VCaP (cell line): ENCODE measurements at regions not wholly inside any gene's neighbourhood (a gene's known extent, or its start where the extent isn't known, plus 50 kb on each side); places are given as distances from the start of the nearest gene placed in this dataset.

Experiments used
- H3K27ac ChIP-seq: fragments of 450-650 bp; 2 replicates; pipeline ENCODE4 v1.5.1; 2017
- TF ChIP-seq, protein P1 (sequence below): fragments of 450-650 bp; conservative IDR thresholded peaks from 2 replicates; pipeline ENCODE4 v1.5.1; 2017; ENCODE audit warnings: mild to moderate bottlenecking, moderate library complexity

DNA sequence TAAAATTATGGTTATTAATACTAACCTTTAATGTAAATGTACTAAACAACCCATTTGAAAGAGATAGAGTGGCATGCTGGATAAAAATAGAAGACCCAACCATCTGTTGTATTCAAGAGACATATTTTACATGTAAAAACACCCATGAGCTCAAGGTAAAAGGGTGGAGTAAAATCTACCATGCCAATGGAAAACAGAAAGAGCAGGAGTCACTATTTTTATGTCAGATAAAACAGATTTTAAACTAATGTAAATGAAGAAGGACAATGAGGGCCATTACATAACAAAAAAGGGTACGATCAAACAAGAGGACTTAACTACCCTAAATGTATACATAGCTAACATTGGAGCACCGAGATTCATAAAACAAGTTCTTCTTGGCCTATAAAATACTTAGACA is 66.3 kb downstream of the ITM2A start:
- TF ChIP-seq, protein P1, sequence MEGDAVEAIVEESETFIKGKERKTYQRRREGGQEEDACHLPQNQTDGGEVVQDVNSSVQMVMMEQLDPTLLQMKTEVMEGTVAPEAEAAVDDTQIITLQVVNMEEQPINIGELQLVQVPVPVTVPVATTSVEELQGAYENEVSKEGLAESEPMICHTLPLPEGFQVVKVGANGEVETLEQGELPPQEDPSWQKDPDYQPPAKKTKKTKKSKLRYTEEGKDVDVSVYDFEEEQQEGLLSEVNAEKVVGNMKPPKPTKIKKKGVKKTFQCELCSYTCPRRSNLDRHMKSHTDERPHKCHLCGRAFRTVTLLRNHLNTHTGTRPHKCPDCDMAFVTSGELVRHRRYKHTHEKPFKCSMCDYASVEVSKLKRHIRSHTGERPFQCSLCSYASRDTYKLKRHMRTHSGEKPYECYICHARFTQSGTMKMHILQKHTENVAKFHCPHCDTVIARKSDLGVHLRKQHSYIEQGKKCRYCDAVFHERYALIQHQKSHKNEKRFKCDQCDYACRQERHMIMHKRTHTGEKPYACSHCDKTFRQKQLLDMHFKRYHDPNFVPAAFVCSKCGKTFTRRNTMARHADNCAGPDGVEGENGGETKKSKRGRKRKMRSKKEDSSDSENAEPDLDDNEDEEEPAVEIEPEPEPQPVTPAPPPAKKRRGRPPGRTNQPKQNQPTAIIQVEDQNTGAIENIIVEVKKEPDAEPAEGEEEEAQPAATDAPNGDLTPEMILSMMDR, result no peak
- H3K27ac ChIP-seq, result no peak overlapping the region

DNA sequence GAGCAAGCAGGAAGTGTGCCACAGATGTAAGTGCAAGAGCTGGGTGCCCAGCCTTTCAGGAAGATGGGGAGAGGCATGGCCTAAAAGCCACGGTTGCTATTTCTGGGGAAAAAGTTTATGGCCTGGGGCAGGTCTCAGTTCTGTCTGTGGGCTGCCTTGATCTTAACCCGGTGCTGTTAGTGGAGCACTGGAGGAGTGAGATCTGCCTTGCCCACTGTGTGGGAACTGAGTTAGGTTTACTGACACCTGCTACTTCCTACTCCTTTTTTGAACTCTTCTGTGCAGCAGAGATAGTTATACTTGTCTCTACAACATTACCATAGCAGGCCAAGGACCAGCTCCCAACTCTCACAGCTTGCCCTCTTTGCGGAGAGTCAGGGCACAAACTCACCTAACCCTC is 76.5 kb downstream of the ITM2A start:
- H3K27ac ChIP-seq, result no peak overlapping the region
- TF ChIP-seq, protein P1, result no peak

DNA sequence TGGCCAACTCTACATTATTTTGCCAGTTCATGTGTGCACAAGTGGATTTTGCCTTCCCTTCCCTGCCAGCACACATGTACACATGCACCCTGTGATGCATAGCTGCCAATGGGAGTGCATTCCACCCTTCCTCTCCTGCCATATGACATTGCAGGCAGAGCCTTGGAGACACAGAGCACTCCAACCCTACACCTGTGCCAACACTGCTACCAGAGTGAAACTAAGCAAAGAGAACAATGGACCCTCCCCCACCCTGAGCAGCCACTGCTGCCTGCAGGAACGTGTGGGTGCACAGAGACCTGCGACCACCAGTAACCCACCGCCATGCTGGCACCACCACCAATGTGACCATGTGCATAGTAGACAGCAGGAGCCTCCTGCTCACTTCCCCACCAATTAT is 78.4 kb downstream of the ITM2A start:
- TF ChIP-seq, protein P1, result no peak
- no peak overlapping the region for H3K27ac ChIP-seq

DNA sequence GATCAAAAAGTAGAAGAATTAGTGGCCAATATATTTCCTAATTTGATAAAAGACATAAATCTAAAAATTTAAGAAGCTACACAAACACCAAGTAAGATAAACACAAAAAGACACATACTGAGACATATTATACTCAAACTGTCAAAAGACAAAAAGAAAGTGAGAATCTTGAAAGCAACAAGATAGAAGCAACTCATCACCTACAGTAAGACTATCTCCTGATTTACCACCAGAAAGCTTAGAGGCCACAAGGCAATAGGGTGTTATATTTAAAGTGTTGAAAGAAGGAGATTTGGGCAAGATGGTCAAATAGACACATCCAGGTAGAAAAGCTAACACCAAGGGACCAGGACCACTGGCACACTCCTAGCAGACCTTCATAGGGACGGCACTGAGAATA is 79.4 kb downstream of the ITM2A start:
- H3K27ac ChIP-seq, result no peak overlapping the region
- TF ChIP-seq, protein P1, result no peak

DNA sequence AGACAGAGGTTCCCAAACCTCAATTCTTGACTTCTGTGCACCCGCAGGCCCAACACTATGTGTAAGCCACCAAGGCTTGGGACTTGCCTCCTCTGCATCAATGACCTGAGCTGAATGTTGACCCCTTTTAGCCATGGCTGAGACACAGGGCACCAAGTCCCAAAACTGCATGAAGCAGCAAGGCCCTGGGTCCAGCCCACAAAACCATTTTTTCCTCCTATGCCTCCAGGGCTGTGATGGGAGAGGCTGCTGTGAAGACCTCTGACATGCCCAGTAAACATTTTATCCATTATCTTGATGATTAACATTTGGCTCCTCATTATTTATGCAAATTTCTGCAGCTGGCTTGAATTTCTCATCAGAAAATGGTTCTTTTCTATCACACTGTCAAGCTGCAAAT is 85.4 kb downstream of the ITM2A start:
- TF ChIP-seq, protein P1, result no peak
- H3K27ac ChIP-seq, result no peak overlapping the region

DNA sequence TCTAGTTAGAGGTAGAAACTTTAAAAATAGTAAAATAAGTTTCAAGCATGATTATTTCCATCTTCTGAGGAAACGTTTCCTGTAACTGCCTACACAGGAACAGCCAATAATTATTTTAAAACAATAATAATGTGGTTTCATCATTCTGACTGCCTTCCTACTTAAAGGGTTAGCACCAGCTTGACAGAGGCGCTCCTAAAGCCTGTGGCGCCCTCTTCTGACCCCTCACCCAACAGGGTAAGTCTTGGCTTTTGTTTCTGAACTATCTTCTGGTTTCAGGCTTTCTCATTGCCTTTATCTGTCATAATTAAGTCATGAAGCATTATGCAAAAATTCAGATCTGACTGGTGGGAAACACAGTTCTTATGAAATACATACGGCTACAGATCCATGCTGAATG is 96.7 kb downstream of the ITM2A start:
- H3K27ac ChIP-seq, result no peak overlapping the region
- TF ChIP-seq, protein P1, result peak; percentile 77

DNA sequence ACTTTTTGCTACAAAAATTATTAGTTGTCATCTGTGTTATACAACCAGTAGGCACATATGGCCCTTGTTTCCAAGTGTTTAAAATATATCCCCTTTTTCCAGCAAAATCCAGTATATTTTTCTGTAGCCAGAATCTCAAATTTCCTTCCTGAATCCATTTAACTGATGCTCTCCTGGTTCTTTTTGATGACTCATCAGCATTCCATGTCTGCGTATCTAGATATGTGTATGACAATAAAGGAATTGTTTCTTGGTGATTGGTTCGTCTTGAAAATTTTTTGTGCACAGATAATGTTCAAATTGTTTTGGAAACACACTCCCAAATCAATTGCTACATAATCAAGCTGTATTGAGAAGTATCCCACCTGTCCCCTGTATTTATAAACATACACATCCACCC is 98.3 kb downstream of the ITM2A start:
- TF ChIP-seq, protein P1, result no peak
- no peak overlapping the region for H3K27ac ChIP-seq

DNA sequence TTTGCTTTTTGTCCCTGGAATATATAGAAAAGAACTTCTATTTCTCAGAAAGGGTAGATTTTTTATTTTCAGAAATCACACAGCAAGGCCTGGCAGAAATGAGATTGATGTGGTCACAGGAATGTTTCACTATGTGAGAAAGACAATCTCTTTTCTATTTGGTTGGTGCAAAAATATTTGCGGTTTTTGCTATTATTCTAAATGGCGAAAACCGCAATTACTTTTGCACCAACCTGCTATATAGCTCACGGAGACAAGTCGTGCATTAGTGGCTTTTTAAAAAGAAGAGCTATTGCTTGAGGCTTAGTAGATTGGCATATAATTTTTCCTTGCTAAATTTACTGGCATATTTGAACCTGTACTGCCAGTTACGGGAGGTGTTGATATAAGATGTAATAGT is 100.4 kb downstream of the ITM2A start:
- TF ChIP-seq, protein P1, result no peak
- H3K27ac ChIP-seq, result peak overlapping the region; percentile 11; the same call in 1 of the 2 replicates
